Erythroblast (primary cell): ENCODE measurements at regions not wholly inside any gene's neighbourhood (a gene's known extent, or its start where the extent isn't known, plus 50 kb on each side); places are given as distances from the start of the nearest gene placed in this dataset.

ENCODE experiments used
- DNase-seq, 2 experiments: peaks; one replicate each; lab custom pipeline; 2025; lab: John Stamatoyannopoulos, UW
- GATA1 ChIP-seq: IDR thresholded peaks from 2 replicates; pipeline ENCODE4 v1.6.1; 2011; ENCODE audit warnings: low read depth, mild to moderate bottlenecking, control low read depth, low read length, moderate library complexity
- POLR2A ChIP-seq: IDR thresholded peaks from 2 replicates; pipeline ENCODE4 v1.6.1; 2011; ENCODE audit warnings: mild to moderate bottlenecking, low read length

DNA sequence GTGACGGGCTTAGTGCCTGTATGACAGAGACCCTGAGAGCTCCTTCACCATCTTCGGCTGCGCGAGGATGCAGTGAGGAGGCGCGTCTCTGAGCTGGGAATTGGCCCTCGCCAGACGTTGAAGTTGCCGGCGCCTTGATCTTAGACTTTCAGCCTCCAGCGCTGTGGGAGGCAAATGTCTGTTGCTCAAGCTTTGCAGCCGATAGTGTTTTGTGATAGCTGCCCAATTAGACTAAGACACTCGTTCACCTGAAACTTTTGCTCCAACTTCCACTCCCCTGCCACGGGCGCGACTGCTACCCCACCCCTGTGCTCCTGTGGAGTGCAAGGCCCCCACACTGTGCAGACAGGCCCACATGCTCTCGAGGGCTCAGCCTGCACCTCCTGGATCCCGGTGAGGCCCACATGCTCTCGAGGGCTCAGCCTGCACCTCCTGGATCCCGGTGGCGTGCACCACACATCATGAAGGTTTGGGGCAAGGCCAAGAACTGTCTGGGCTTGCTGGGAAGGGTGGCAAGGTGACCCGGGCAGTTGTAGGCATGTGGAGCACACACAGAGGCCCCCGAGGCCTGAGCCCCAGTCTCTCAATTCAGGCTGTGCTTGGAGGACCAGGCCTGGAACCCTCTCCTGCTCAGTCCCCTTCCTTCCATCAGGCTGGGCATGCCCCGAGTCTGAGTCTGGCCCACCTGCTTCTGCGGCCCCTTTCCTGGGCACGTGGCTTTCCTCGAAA lies 324.6 kb downstream of the TMEM121 start:
- DNase-seq, result no peak
- TF ChIP-seq POLR2A, result no peak
- TF ChIP-seq GATA1, result no peak

DNA sequence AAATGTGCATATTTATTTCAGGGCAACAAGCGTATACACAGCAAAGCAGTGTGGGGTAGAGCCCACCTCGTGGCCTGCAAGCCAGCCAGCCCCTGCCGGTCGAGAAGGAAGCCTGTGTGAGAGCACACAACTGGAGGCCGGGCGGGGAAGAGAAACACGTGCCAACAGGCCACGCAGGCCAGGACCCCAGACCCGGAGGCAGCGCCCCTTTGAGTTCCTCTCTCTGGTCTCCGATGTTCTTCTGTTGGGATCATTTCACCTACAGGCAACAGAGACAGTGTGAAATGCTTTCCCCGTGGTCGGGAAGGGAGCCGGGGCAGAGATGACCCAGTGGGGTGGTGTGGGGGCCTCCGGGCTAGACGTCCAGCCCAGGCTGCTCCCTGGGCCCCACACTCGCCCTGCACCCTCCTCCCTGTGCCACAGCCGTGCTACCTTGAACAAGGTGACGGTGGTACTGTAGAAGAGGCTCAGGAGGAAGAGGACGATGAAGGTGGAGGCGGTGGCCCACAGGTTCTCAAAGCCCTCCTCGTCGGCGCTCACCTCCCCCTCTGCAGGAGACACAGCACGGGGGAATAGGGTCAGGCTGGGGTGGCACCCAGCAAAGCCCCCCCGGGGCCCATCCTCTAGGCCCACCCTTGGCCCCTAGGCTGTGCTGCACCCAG lies 325.5 kb downstream of the TMEM121 start:
- DNase-seq, result no peak
- TF ChIP-seq POLR2A, result no peak
- TF ChIP-seq GATA1, result no peak

DNA sequence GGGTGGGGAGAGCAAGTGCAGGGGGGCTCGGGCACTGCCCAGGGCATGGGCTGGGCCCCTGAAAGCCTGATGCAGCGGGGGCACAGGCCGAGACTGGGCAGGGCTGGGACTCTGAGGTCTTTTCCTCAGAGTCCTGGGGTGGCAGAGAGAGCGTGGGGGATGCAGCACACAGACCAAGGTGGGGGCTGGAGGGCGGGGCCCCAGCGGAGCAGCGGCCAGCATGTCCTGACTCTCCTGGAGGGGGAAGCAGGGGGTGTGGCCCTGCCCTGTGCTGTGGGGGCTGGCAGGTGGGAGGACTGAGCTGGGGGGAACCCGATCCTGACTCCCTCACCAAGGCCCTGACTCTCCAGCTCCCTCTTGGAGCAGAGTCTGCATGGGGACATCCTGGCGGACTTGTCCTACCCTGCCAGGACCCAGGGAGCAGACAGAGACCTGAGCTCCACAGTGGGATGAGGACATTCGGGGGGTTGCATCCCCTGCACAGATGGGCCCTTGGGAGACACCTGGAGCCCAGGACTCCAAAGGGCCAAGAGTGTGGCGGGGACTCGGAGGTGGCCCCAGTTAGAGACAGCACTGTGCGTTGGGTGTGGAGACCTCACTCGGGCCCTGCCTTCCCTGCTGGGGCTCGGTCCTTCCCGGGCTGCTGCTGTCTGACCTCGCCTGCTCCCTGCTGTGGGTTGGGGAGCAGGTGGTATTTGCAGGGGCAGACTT lies 326.1 kb downstream of the TMEM121 start:
- no peak for DNase-seq
- no peak for TF ChIP-seq GATA1
- TF ChIP-seq POLR2A, result no peak

DNA sequence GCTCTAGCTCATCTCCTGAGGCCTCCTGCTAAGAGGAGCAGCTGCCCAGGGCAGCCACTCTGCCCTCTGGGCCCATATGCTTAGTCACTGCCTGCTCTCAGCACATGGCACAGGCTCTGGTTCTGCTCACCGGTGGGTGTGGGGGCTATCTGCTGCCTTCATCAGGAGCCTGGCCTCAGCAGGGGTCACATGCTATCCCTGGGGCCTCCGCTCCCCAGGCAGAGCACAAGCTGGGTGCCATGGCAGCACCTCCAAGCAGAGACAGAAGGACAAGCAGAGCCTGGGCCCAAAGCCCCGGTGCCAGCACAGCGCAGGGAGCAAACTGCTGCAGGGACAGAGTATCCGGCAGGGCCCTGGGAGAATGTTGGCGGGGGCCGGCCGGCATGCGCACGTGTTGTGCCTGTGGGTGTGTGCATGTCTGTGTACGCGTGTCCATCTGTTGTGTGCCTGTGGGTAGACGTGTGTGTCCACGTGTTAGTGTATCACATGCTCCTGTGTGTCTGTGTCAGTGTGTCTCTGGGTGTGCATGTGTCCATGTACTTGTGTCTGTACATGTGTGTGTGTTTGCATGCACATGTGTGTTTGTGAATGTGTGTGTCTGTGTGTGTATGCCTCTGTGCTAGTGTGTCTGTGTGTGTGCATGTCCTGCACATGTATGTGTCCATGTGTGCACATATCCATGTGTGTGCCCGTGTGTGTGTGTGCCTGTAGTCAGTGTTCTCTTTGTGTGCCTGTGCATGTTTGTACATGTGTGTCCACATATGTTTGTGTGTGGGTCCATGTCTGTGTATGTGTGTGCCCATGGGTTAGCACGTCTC lies 326.9 kb downstream of the TMEM121 start:
- no peak for TF ChIP-seq POLR2A
- TF ChIP-seq GATA1, result no peak
- no peak for DNase-seq

DNA sequence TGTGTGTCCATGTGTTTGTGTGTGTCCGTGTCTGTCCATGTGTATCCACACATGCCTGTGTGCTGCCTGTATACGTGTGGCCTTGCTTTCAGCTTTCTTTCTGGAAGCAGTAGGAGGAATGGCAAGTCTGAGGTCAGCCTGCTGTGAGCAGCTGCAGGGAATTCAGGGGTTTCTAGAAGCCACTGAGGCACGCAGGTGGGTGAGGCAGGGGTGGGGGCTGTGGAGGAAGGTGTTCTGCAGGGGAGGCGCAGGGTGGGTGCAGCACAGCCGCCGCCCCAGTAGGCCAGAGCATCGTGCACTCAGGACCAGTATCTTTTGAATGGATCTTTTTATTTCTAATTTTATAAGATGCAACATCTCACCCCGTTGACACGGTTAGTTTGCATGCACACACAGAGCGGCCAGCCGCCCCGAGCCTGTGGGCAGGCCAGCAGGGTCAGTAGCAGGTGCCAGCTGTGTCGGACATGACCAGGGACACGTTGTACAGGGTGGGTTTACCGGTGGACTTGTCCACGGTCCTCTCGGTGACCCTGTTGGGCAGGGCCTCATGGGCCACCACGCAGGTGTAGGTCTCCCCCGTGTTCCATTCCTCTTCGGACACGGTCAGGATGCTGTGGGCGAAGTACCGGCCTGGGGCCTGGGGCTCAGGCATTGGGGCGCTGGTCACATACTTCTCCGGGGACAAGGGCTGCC lies 327.7 kb downstream of the TMEM121 start:
- TF ChIP-seq POLR2A, result no peak
- TF ChIP-seq GATA1, result no peak
- DNase-seq, result no peak

DNA sequence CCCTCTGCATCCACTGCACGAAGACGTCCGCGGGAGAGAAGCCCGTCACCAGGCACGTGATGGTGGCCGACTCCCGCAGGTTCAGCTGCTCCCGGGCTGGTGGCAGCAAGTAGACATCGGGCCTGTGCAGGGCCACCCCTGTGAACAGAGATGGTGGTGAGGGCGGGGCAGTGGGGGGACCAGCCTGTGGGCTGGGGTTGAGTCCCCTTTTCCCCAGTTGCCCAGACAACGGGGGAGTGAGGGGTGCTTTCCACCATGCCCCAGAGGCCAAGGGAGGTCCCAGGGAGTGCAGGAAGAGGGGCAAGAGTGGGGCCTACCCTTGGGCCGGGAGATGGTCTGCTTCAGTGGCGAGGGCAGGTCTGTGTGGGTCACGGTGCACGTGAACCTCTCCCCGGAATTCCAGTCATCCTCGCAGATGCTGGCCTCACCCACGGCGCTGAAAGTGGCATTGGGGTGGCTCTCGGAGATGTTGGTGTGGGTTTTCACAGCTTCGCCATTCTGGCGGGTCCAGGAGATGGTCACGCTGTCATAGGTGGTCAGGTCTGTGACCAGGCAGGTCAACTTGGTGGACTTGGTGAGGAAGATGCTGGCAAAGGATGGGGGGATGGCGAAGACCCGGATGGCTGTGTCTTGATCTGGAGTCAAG lies 328.3 kb downstream of the TMEM121 start:
- TF ChIP-seq POLR2A (no peak), GATA1 (no peak)
- DNase-seq, result no peak

DNA sequence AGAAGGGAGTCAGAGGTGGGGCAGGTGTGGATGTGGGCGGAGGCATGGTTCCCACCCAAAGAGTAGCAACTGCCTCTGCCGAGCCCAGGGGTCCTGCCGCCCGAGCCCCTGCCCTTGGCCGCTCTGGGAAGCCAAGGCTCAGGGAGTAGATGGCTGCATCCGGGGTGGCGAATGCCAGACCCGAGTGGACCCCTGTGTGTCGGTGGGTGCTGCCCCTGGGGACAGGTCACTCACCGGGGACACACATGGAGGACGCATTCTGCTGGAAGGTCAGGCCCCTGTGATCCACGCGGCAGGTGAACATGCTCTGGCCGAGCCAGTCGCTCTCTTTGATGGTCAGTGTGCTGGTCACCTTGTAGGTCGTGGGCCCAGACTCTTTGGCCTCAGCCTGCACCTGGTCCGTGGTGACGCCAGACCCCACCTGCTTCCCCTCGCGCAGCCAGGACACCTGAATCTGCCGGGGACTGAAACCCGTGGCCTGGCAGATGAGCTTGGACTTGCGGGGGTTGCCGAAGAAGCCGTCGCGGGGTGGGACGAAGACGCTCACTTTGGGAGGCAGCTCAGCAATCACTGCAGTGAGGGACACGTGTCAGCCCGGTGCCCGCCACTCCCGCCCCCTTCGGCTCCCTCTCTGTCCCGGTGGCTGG lies 329.0 kb downstream of the TMEM121 start:
- DNase-seq, result no peak
- no peak for TF ChIP-seq GATA1
- TF ChIP-seq POLR2A, result no peak

DNA sequence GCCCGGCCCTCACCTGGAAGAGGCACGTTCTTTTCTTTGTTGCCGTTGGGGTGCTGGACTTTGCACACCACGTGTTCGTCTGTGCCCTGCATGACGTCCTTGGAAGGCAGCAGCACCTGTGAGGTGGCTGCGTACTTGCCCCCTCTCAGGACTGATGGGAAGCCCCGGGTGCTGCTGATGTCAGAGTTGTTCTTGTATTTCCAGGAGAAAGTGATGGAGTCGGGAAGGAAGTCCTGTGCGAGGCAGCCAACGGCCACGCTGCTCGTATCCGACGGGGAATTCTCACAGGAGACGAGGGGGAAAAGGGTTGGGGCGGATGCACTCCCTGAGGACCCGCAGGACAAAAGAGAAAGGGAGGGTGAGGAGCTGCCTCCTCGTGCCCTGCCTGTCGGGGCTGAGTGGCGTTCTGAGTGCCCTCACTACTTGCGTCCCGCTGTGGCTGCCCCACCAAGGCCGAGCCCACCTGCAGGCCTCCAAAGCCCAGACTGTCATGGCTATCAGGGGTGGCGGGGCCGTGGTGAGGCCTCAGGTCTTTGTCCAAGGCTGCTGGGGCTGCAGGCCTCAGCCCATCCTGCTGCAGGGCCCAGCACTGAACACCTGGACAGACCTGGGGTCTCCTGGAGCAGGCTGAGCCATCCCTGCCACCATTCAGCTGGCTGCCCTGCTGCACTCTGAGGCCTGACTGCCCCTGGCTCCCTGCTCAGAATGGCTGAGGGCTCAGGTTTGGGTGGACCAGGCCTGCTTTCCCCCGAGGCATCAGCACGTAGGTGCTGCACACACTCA lies 329.7 kb downstream of the TMEM121 start:
- TF ChIP-seq GATA1 (no peak), POLR2A (no peak)
- DNase-seq, result no peak

DNA sequence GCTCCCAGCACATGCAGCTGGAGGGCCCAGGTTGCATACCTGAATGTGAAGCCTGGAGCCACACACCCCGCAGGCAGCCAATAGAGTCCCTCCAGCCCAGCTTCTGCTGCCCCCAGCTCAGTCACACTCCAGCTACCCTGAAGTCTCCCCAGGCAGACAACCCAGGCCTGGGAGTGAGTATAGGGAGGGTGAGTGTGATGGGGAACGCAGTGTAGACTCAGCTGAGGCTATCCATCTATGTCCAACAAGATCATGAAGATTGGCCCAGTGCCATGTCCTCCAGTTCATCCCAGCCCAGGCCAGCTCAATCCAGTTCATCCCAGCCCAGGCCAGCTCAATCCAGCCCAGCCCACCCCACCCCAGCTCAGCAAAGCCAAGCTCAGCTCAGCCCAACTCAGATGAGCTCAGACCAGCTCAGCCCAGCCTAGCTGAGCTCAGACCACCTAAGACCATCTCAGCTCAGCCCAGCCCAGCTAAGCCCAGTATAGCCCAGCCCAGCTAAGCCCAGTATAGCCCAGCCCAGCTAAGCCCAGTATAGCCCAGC lies 330.4 kb downstream of the TMEM121 start:
- TF ChIP-seq GATA1 (no peak), POLR2A (no peak)
- peak in 1 of 2 experiments; percentile 31 for DNase-seq

DNA sequence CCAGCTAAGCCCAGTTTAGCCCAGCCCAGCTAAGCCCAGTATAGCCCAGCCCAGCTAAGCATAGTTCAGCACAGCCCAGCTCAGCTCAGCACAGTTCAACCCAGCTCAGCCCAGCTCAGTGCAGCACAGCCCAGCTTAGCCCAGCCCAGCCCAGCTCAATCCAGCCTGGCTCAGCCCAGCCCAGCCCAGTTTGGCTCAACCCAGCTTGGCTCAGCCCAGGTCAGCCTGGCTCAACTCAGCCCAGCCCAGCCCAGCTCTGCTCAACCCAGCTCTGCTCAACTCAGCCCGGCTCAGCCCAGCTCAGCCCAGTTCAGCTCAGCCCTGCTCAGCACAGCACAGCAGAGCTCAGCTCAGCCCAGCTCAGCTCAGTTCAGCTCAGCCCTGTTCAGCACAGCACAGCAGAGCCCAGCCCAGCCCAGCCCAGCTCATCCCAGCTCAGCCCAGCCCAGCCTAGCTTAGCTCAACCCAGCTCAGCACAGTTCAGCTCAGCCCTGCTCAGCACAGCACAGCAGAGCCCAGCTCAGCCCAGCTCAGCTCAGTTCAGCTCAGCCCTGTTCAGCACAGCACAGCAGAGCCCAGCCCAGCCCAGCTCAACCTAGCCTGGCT lies 330.9 kb downstream of the TMEM121 start:
- DNase-seq, result peak in 1 of 2 experiments; percentile 32
- TF ChIP-seq GATA1, result no peak
- no peak for TF ChIP-seq POLR2A
